Calu3 (cell line): ENCODE measurements at regions not wholly inside any gene's neighbourhood (a gene's known extent, or its start where the extent isn't known, plus 50 kb on each side); places are given as distances from the start of the nearest gene placed in this dataset.

Experiments
- BruUV-seq: library from RNA; stranded (reverse); fragments of 400-500 nt; replicated peaks from 2 replicates; lab custom pipeline; 2021; lab: Mats Ljungman, UMichigan
- CTCF ChIA-PET: fragments of 300-600 bp; sonication (Branson Sonifier 250); formaldehyde crosslinking; loops from one replicate; lab custom pipeline; 2022; ENCODE audit warnings: antibody characterized with exemption; lab: Charles Lee
- DNase-seq: peaks from one replicate; pipeline ENCODE4 v3.0.0; 2022
- H3K27ac Mint-ChIP-seq: one replicate; pipeline ENCODE4 v1.8.0; 2022; ENCODE audit warnings: mixed read lengths; ENCODE audit not compliant: unreplicated experiment
- H3K27me3 Mint-ChIP-seq: one replicate; pipeline ENCODE4 v1.8.0; 2022; ENCODE audit warnings: mixed read lengths; ENCODE audit not compliant: unreplicated experiment
- H3K36me3 Mint-ChIP-seq: one replicate; pipeline ENCODE4 v1.8.0; 2022; ENCODE audit warnings: mild to moderate bottlenecking, moderate library complexity, mixed read lengths; ENCODE audit not compliant: insufficient read depth, unreplicated experiment
- H3K4me1 Mint-ChIP-seq: one replicate; pipeline ENCODE4 v1.8.0; 2022; ENCODE audit warnings: mild to moderate bottlenecking, low read depth, mixed read lengths; ENCODE audit not compliant: unreplicated experiment
- H3K4me3 Mint-ChIP-seq: one replicate; pipeline ENCODE4 v1.8.0; 2022; ENCODE audit warnings: mild to moderate bottlenecking, low read depth, moderate library complexity, mixed read lengths; ENCODE audit not compliant: unreplicated experiment
- H3K9me3 Mint-ChIP-seq: one replicate; pipeline ENCODE4 v1.8.0; 2022; ENCODE audit warnings: low read depth, mixed read lengths; ENCODE audit not compliant: unreplicated experiment
- CTCF ChIP-seq: fragments of 200-600 bp; IDR thresholded peaks from one replicate; pipeline ENCODE4 v1.8.0; 2022; ENCODE audit warnings: antibody characterized with exemption; ENCODE audit not compliant: unreplicated experiment
- intact Hi-C: fragments of 100-400 bp; cut with micrococcal nuclease; formaldehyde crosslinking; loops from one replicate; pipeline ENCODE4 v1.10.0; 2022; ENCODE audit not compliant: unreplicated experiment

GRCh38 chr18:39599251-39599650 lies 2033.7 kb upstream of the CELF4 start:
- Mint-ChIP-seq H3K27me3 (no peaks in the 10 kb centered on the region), H3K4me1 (peaks cover 57% of the 10 kb centered on the region), H3K36me3 (no peaks in the 10 kb centered on the region), H3K4me3 (no peak overlapping the region), H3K27ac (peak overlapping the region; percentile 86), H3K9me3 (no peaks in the 10 kb centered on the region)
- DNase-seq, result no peak
- TF ChIP-seq CTCF, result no peak
- no TSS peak for BruUV-seq
- intact Hi-C loops, result loop anchor here (5.0 to 10.0 kb wide), 2 partner anchors 198 to 556 kb away; no protein-coding TSS in a partner anchor
- CTCF ChIA-PET, result no interaction called here

GRCh38 chr18:39596891-39597290 lies 2031.3 kb upstream of the CELF4 start:
- intact Hi-C loops, result loop anchor here (5.0 to 10.0 kb wide), 2 partner anchors 200 to 558 kb away; no protein-coding TSS in a partner anchor
- CTCF ChIA-PET, result interaction anchor here (0.6 kb wide), 1 partner anchor 465 kb away, joined by 3 read pairs; no protein-coding TSS in a partner anchor
- H3K4me3 Mint-ChIP-seq, result no peak overlapping the region
- no peaks in the 10 kb centered on the region for H3K27me3 Mint-ChIP-seq
- DNase-seq, result no peak
- no peak for TF ChIP-seq CTCF
- no peaks in the 10 kb centered on the region for H3K9me3 Mint-ChIP-seq
- no peak overlapping the region for H3K27ac Mint-ChIP-seq
- BruUV-seq, result no TSS peak
- peaks cover 48% of the 10 kb centered on the region for H3K4me1 Mint-ChIP-seq
- H3K36me3 Mint-ChIP-seq, result no peaks in the 10 kb centered on the region

GRCh38 chr18:39596221-39596620 lies 2030.6 kb upstream of the CELF4 start:
- no peak for TF ChIP-seq CTCF
- H3K9me3 Mint-ChIP-seq, result no peaks in the 10 kb centered on the region
- peaks cover 45% of the 10 kb centered on the region for H3K4me1 Mint-ChIP-seq
- H3K36me3 Mint-ChIP-seq, result no peaks in the 10 kb centered on the region
- H3K27ac Mint-ChIP-seq, result no peak overlapping the region
- intact Hi-C loops, result loop anchor here (5.0 to 10.0 kb wide), 2 partner anchors 201 to 559 kb away; no protein-coding TSS in a partner anchor
- DNase-seq, result no peak
- BruUV-seq, result no TSS peak
- CTCF ChIA-PET, result interaction anchor here (0.6 kb wide), 1 partner anchor 465 kb away, joined by 3 read pairs; no protein-coding TSS in a partner anchor
- no peaks in the 10 kb centered on the region for H3K27me3 Mint-ChIP-seq
- no peak overlapping the region for H3K4me3 Mint-ChIP-seq

GRCh38 chr18:39594206-39594605 lies 2028.6 kb upstream of the CELF4 start:
- no peak for TF ChIP-seq CTCF
- H3K4me1 Mint-ChIP-seq, result peaks cover 25% of the 10 kb centered on the region
- H3K27ac Mint-ChIP-seq, result no peak overlapping the region

More at GRCh38 chr18:39594206-39594605, 2028.6 kb upstream of the CELF4 start:
- Mint-ChIP-seq H3K4me3 (no peak overlapping the region), H3K36me3 (no peaks in the 10 kb centered on the region), H3K27me3 (no peaks in the 10 kb centered on the region), H3K9me3 (no peaks in the 10 kb centered on the region)
- CTCF ChIA-PET, result no interaction called here
- no peak for DNase-seq
- no TSS peak for BruUV-seq
- intact Hi-C loops, result loop anchor here (10.0 kb wide), 1 partner anchor 561 kb away; no protein-coding TSS in a partner anchor
